ENCODE measurements at regions not wholly inside any gene's neighbourhood (a gene's known extent, or its start where the extent isn't known, plus 50 kb on each side); places are given as distances from the start of the nearest gene placed in this dataset.

GRCh38 chr6:165925474-165926156, 242.0 kb downstream of the TBXT start:
- no peak for ATAC-seq (replicated peaks)
- peaks cover 9% of the 10 kb centered on the region for H3K9me3 Mint-ChIP-seq
- no peak overlapping the region for H3K27ac Mint-ChIP-seq
- no peak overlapping the region for H3K4me3 Mint-ChIP-seq
- H3K36me3 Mint-ChIP-seq (ENCODE audit: low read depth), result no peaks in the 10 kb centered on the region
- peaks cover 12% of the 10 kb centered on the region for H3K27me3 Mint-ChIP-seq
- H3K4me1 Mint-ChIP-seq, result no peaks in the 10 kb centered on the region

GRCh38 chr6:165922309-165922794, 245.3 kb downstream of the TBXT start:
- H3K4me3 Mint-ChIP-seq, result no peak overlapping the region
- no peaks in the 10 kb centered on the region for H3K36me3 Mint-ChIP-seq (ENCODE audit: low read depth)
- peaks cover 9% of the 10 kb centered on the region for H3K9me3 Mint-ChIP-seq
- H3K4me1 Mint-ChIP-seq, result no peaks in the 10 kb centered on the region
- no peak for ATAC-seq (replicated peaks)
- peaks cover 8% of the 10 kb centered on the region for H3K27me3 Mint-ChIP-seq
- H3K27ac Mint-ChIP-seq, result no peak overlapping the region

- peaks cover 12% of the 10 kb centered on the region for H3K27me3 Mint-ChIP-seq
- H3K27ac Mint-ChIP-seq, result no peak overlapping the region
- peaks cover 9% of the 10 kb centered on the region for H3K9me3 Mint-ChIP-seq
- ATAC-seq (replicated peaks), result no peak
- no peaks in the 10 kb centered on the region for H3K4me1 Mint-ChIP-seq
- no peaks in the 10 kb centered on the region for H3K36me3 Mint-ChIP-seq (ENCODE audit: low read depth)
- H3K4me3 Mint-ChIP-seq, result no peak overlapping the region
These were observed 246.6 kb downstream of the TBXT start for GRCh38 chr6:165920896-165921671.

- Mint-ChIP-seq H3K4me1 (no peaks in the 10 kb centered on the region), H3K4me3 (no peak overlapping the region), H3K9me3 (peaks cover 9% of the 10 kb centered on the region), H3K36me3 (ENCODE audit: low read depth) (no peaks in the 10 kb centered on the region), H3K27ac (no peak overlapping the region), H3K27me3 (peaks cover 12% of the 10 kb centered on the region)
- ATAC-seq (replicated peaks), result no peak
These were observed 250.1 kb downstream of the TBXT start for GRCh38 chr6:165917576-165917975.

GRCh38 chr6:165915022-165915770, 252.2 kb upstream of the PDE10A start:
- Mint-ChIP-seq H3K4me1 (no peaks in the 10 kb centered on the region), H3K27me3 (peaks cover 11% of the 10 kb centered on the region), H3K36me3 (ENCODE audit: low read depth) (no peaks in the 10 kb centered on the region), H3K9me3 (no peaks in the 10 kb centered on the region), H3K27ac (no peak overlapping the region), H3K4me3 (no peak overlapping the region)
- no peak for ATAC-seq (replicated peaks)

- Mint-ChIP-seq H3K27me3 (peaks cover 19% of the 10 kb centered on the region), H3K9me3 (peaks cover 3% of the 10 kb centered on the region), H3K36me3 (ENCODE audit: low read depth) (no peaks in the 10 kb centered on the region), H3K4me1 (no peaks in the 10 kb centered on the region), H3K4me3 (no peak overlapping the region), H3K27ac (no peak overlapping the region)
- no peak for ATAC-seq (replicated peaks)
These were observed 250.9 kb upstream of the PDE10A start for GRCh38 chr6:165913676-165914570.

- no peak for ATAC-seq (replicated peaks)
- peaks cover 3% of the 10 kb centered on the region for H3K9me3 Mint-ChIP-seq
- H3K27ac Mint-ChIP-seq, result no peak overlapping the region
- no peaks in the 10 kb centered on the region for H3K36me3 Mint-ChIP-seq (ENCODE audit: low read depth)
- H3K4me1 Mint-ChIP-seq, result no peaks in the 10 kb centered on the region
- no peak overlapping the region for H3K4me3 Mint-ChIP-seq
- H3K27me3 Mint-ChIP-seq, result peaks cover 18% of the 10 kb centered on the region
These were observed 247.3 kb upstream of the PDE10A start for GRCh38 chr6:165910184-165910966.

- ATAC-seq (replicated peaks), result no peak
- Mint-ChIP-seq H3K27me3 (peaks cover 21% of the 10 kb centered on the region), H3K4me3 (no peak overlapping the region), H3K4me1 (no peaks in the 10 kb centered on the region), H3K27ac (no peak overlapping the region), H3K36me3 (ENCODE audit: low read depth) (no peaks in the 10 kb centered on the region), H3K9me3 (peaks cover 3% of the 10 kb centered on the region)
These were observed 243.7 kb upstream of the PDE10A start for GRCh38 chr6:165906736-165907135.

- H3K27ac Mint-ChIP-seq, result no peak overlapping the region
- no peaks in the 10 kb centered on the region for H3K36me3 Mint-ChIP-seq (ENCODE audit: low read depth)
- H3K9me3 Mint-ChIP-seq, result peaks cover 3% of the 10 kb centered on the region
- ATAC-seq (replicated peaks), result no peak
- no peaks in the 10 kb centered on the region for H3K4me1 Mint-ChIP-seq
- peaks cover 18% of the 10 kb centered on the region for H3K27me3 Mint-ChIP-seq
- no peak overlapping the region for H3K4me3 Mint-ChIP-seq
These were observed 242.7 kb upstream of the PDE10A start for GRCh38 chr6:165905744-165906143.

GRCh38 chr6:165900970-165901369, 237.9 kb upstream of the PDE10A start:
- Mint-ChIP-seq H3K27me3 (peaks cover 19% of the 10 kb centered on the region), H3K9me3 (no peaks in the 10 kb centered on the region), H3K27ac (no peak overlapping the region), H3K4me3 (no peak overlapping the region), H3K4me1 (no peaks in the 10 kb centered on the region), H3K36me3 (ENCODE audit: low read depth) (no peaks in the 10 kb centered on the region)
- no peak for ATAC-seq (replicated peaks)

GRCh38 chr6:165899611-165900010, 236.6 kb upstream of the PDE10A start:
- H3K27ac Mint-ChIP-seq, result no peak overlapping the region
- no peaks in the 10 kb centered on the region for H3K4me1 Mint-ChIP-seq
- H3K9me3 Mint-ChIP-seq, result no peaks in the 10 kb centered on the region
- no peak for ATAC-seq (replicated peaks)
- H3K36me3 Mint-ChIP-seq (ENCODE audit: low read depth), result no peaks in the 10 kb centered on the region
- peaks cover 19% of the 10 kb centered on the region for H3K27me3 Mint-ChIP-seq
- no peak overlapping the region for H3K4me3 Mint-ChIP-seq

GRCh38 chr6:165895421-165896165, 232.6 kb upstream of the PDE10A start:
- no peaks in the 10 kb centered on the region for H3K36me3 Mint-ChIP-seq (ENCODE audit: low read depth)
- no peak overlapping the region for H3K4me3 Mint-ChIP-seq
- no peak overlapping the region for H3K27ac Mint-ChIP-seq
- no peaks in the 10 kb centered on the region for H3K9me3 Mint-ChIP-seq
- ATAC-seq (replicated peaks), result no peak
- H3K27me3 Mint-ChIP-seq, result peaks cover 12% of the 10 kb centered on the region
- H3K4me1 Mint-ChIP-seq, result no peaks in the 10 kb centered on the region

Measured in activated T-helper 17 cell treated with anti-CD3 and anti-CD28 coated beads, Interleukin-2, amount 50 U/mL, for 72 hours (primary cell).